HL-60 (cell line): ENCODE measurements at regions not wholly inside any gene's neighbourhood (a gene's known extent, or its start where the extent isn't known, plus 50 kb on each side); places are given as distances from the start of the nearest gene placed in this dataset.

ENCODE experiments used
- POLR2AphosphoS5 ChIP-seq: IDR thresholded peaks from 2 replicates; pipeline ENCODE4 v1.6.1; 2012; ENCODE audit warnings: low read depth
- SPI1 ChIP-seq: IDR thresholded peaks from 2 replicates; pipeline ENCODE4 v1.6.1; 2012; ENCODE audit warnings: low read depth, mild to moderate bottlenecking, borderline replicate concordance
- TF ChIP-seq, protein P1 (sequence below): IDR thresholded peaks from one replicate; pipeline ENCODE4 v1.5.1; 2011; ENCODE audit warnings: low read length, control low read depth, inconsistent platforms; ENCODE audit not compliant: insufficient read depth
- TF ChIP-seq, protein P2 (sequence below): IDR thresholded peaks from 2 replicates; pipeline ENCODE4 v1.6.1; 2012; ENCODE audit warnings: low read depth; ENCODE audit not compliant: insufficient replicate concordance

DNA sequence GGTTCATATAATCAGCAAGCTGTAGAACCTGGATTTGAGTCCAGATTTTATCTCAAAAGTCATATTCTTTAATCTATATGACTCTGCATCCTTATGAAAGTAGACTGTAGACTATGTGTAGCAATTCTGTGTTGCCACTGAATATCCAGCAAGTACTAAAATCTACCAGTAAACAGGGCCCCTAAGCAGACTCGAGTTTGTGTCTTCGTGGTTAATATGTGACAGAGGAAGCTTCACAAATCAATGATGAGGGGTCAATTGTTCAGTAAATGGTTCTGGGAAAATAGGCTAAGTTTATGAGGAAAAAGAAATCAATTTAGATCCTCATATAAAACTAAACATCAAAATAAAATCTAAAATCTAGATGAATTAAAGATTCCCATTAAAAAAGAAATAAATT, 648.5 kb upstream of the KIRREL3 start:
- TF ChIP-seq, protein P1, sequence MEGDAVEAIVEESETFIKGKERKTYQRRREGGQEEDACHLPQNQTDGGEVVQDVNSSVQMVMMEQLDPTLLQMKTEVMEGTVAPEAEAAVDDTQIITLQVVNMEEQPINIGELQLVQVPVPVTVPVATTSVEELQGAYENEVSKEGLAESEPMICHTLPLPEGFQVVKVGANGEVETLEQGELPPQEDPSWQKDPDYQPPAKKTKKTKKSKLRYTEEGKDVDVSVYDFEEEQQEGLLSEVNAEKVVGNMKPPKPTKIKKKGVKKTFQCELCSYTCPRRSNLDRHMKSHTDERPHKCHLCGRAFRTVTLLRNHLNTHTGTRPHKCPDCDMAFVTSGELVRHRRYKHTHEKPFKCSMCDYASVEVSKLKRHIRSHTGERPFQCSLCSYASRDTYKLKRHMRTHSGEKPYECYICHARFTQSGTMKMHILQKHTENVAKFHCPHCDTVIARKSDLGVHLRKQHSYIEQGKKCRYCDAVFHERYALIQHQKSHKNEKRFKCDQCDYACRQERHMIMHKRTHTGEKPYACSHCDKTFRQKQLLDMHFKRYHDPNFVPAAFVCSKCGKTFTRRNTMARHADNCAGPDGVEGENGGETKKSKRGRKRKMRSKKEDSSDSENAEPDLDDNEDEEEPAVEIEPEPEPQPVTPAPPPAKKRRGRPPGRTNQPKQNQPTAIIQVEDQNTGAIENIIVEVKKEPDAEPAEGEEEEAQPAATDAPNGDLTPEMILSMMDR, result no peak
- TF ChIP-seq POLR2AphosphoS5 (no peak), SPI1 (no peak)
- TF ChIP-seq, protein P2, sequence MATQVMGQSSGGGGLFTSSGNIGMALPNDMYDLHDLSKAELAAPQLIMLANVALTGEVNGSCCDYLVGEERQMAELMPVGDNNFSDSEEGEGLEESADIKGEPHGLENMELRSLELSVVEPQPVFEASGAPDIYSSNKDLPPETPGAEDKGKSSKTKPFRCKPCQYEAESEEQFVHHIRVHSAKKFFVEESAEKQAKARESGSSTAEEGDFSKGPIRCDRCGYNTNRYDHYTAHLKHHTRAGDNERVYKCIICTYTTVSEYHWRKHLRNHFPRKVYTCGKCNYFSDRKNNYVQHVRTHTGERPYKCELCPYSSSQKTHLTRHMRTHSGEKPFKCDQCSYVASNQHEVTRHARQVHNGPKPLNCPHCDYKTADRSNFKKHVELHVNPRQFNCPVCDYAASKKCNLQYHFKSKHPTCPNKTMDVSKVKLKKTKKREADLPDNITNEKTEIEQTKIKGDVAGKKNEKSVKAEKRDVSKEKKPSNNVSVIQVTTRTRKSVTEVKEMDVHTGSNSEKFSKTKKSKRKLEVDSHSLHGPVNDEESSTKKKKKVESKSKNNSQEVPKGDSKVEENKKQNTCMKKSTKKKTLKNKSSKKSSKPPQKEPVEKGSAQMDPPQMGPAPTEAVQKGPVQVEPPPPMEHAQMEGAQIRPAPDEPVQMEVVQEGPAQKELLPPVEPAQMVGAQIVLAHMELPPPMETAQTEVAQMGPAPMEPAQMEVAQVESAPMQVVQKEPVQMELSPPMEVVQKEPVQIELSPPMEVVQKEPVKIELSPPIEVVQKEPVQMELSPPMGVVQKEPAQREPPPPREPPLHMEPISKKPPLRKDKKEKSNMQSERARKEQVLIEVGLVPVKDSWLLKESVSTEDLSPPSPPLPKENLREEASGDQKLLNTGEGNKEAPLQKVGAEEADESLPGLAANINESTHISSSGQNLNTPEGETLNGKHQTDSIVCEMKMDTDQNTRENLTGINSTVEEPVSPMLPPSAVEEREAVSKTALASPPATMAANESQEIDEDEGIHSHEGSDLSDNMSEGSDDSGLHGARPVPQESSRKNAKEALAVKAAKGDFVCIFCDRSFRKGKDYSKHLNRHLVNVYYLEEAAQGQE, result no peak
